Uterus (tissue), 2 donors: ENCODE measurements at regions not wholly inside any gene's neighbourhood (a gene's known extent, or its start where the extent isn't known, plus 50 kb on each side); places are given as distances from the start of the nearest gene placed in this dataset.

Experiments used
- POLR2A ChIP-seq, 2 donors: fragments of 450-650 bp; IDR thresholded peaks; one replicate each; pipeline ENCODE4 v1.6.1; 2016; ENCODE audit warnings: antibody characterized with exemption in 2 of 2, mild to moderate bottlenecking in 1 of 2, moderate library complexity in 1 of 2
- TF ChIP-seq, protein P1 (sequence below), 4 experiments: fragments of 200-600 bp in 2 of 4; fragments of 450-650 bp in 2 of 4; sonication (generic) in 2 of 4; IDR thresholded peaks; one replicate each; pipeline ENCODE4 v1.5.1; 2016 to 2019; ENCODE audit warnings: antibody characterized with exemption in 4 of 4, mild to moderate bottlenecking in 2 of 4, moderate library complexity in 1 of 4

GRCh38 chr4:18397681-18398390 lies 376.3 kb upstream of the LCORL start:
- no peak for TF ChIP-seq POLR2A (IDR thresholded peaks at IDR 0.05)
- TF ChIP-seq, protein P1, sequence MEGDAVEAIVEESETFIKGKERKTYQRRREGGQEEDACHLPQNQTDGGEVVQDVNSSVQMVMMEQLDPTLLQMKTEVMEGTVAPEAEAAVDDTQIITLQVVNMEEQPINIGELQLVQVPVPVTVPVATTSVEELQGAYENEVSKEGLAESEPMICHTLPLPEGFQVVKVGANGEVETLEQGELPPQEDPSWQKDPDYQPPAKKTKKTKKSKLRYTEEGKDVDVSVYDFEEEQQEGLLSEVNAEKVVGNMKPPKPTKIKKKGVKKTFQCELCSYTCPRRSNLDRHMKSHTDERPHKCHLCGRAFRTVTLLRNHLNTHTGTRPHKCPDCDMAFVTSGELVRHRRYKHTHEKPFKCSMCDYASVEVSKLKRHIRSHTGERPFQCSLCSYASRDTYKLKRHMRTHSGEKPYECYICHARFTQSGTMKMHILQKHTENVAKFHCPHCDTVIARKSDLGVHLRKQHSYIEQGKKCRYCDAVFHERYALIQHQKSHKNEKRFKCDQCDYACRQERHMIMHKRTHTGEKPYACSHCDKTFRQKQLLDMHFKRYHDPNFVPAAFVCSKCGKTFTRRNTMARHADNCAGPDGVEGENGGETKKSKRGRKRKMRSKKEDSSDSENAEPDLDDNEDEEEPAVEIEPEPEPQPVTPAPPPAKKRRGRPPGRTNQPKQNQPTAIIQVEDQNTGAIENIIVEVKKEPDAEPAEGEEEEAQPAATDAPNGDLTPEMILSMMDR (IDR thresholded peaks at IDR 0.05): no peak
